GM10266 (cell line): ENCODE measurements at regions not wholly inside any gene's neighbourhood (a gene's known extent, or its start where the extent isn't known, plus 50 kb on each side); places are given as distances from the start of the nearest gene placed in this dataset.

Experiments used
- DNase-seq: peaks from one replicate; pipeline ENCODE4 v3.0.0; 2012; ENCODE audit errors: extremely low spot score
- TF ChIP-seq, protein P1 (sequence below): IDR thresholded peaks from 2 replicates; pipeline ENCODE4 v1.5.1; 2012; ENCODE audit warnings: mild to moderate bottlenecking, low read depth; ENCODE audit not compliant: control insufficient read depth, insufficient read depth; ENCODE audit errors: missing control alignments

DNA sequence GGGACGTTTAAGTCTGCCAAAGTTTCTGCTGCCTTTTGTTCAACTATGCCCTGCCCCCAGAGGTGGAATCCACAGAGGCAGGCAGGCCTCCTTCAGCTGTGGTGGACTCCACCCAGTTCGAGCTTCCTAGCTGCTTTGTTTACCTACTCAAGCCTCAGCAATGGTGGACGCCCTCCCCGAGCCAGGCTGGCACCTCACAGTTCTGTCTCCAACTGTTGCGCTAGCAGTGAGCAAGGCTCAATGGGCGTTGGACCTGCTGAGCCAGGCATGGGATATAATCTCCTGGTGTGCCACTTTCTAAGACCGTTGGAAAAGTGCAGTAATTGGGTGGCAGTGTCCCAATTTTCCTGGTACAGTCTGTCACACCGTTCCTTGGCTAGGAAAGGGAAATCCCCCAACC lies 444.7 kb downstream of the FLRT2 start:
- no peak for DNase-seq
- TF ChIP-seq, protein P1, sequence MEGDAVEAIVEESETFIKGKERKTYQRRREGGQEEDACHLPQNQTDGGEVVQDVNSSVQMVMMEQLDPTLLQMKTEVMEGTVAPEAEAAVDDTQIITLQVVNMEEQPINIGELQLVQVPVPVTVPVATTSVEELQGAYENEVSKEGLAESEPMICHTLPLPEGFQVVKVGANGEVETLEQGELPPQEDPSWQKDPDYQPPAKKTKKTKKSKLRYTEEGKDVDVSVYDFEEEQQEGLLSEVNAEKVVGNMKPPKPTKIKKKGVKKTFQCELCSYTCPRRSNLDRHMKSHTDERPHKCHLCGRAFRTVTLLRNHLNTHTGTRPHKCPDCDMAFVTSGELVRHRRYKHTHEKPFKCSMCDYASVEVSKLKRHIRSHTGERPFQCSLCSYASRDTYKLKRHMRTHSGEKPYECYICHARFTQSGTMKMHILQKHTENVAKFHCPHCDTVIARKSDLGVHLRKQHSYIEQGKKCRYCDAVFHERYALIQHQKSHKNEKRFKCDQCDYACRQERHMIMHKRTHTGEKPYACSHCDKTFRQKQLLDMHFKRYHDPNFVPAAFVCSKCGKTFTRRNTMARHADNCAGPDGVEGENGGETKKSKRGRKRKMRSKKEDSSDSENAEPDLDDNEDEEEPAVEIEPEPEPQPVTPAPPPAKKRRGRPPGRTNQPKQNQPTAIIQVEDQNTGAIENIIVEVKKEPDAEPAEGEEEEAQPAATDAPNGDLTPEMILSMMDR: no peak

DNA sequence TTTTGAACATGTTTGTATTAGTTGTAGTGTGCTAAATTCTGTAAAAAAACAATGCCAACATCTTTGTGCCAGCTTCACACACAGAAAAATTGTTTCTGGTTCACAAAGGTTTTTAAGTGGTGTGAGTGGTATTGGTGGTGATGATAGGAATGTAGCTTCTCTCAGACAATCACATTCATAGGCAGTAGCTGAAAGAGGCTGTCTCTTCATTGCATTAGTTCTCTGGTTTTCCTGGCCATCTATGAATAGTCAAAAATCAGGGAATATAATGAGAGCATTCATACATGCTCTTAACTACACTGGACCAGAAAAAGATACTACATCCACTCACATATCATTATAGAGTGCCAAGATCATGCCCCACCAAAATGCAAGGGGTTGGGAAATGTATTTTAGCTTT lies 433.5 kb downstream of the FLRT2 start:
- no peak for DNase-seq
- TF ChIP-seq, protein P1: no peak

DNA sequence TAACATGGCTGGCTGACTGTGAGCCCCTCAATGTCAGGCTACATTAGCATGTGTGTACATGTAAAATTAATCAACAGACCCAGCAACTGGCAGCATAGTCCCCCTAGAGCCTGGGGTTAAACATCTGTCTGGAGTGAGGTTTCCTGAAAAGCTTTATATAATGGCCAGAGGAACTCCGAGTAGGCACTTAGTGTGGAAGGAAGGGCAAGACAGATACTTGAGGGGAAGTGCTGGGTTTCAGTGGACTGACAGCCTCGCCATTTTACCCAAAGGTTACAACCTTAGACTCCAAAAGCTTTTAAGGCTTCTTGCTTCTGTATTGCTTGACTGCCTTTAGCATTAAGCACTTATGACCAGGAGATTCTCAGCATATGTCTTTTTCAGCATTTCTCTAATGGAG lies 430.8 kb downstream of the FLRT2 start:
- TF ChIP-seq, protein P1: no peak
- no peak for DNase-seq

DNA sequence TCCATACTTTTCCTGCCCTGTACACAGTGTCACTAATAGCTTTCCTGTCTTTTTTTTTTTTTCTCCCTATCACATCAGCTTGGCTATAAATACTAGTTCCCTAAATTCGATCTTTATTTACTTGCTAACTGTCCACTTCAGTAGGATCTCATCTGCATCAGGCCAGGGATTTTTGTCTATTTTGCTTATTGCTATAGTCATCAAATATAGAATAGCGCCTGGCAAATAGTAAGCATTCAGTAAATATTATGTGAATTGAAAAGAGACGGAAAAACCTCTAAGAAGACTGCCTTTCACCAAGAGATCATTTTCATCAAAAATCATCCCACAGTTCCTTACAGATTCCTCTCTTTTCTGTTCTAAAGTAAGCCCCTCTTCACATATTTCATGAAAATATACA lies 429.1 kb downstream of the FLRT2 start:
- TF ChIP-seq, protein P1: no peak
- DNase-seq: no peak

DNA sequence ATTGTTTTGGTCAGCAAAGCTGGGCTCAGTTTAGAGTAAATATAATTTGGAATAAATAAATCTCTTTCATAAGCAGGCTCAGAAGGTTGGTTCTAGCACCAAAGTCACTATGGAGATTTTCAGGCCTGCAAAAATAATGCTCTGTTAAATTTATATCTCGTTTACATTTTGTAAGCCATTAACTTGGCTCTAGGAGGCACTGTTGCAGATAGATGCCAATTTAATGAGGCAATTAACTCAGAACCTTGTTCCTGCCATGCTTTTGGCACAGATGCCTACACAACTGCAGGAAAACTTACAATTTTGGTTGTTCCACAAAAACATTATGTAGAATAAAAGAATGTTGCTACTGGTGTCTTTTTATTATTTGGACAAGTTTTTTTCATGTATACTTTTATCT lies 428.1 kb downstream of the FLRT2 start:
- TF ChIP-seq, protein P1: no peak
- no peak for DNase-seq

DNA sequence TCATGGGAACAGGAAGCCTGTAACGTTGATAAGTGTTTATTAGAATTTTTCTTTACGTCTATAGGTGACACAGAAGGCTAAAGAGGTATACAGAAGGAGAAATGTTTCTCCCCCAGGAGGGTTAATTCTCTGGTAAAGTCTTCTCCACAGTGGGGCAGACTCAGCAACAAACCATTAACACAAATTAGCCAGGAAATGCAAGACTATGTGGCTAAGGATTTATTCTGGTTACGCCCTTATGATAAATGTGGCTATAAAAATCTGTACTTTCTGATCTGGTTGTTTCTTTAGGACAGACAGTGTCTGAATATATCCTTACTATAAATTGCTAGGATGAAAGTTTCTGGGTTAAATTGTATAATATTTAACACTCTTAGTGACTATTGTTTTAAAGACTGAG lies 423.3 kb downstream of the FLRT2 start:
- TF ChIP-seq, protein P1: no peak
- DNase-seq: no peak

DNA sequence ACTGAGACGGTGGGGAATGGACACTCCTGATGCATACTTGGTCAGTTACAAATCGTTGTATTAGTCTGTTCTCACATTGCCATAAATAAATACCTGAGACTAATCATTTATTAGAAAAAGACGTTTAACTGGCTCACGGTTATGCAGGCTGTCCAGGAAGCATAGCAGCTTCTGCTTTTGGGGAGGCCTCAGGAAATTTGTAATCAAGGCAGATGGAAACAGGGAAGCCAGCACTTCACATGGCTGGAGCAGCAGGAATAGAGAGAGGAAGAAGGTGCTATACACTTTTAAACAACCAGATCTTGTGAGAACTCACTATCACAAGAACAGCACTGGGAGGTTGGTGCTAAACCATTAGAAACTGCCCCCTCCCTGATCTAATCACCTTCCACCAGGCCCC lies 418.2 kb downstream of the FLRT2 start:
- no peak for DNase-seq
- TF ChIP-seq, protein P1: no peak
